H7 (cell line): ENCODE measurements at regions not wholly inside any gene's neighbourhood (a gene's known extent, or its start where the extent isn't known, plus 50 kb on each side); places are given as distances from the start of the nearest gene placed in this dataset.
"Not testable (repeated sequence)": the region's sequence is repeated elsewhere in the genome, so short reads cannot be mapped to it uniquely, and the experiment has no call there.

ENCODE experiments used
- DNase-seq: peaks from one replicate; pipeline ENCODE4 v3.0.0; 2012
- H3K27me3 ChIP-seq: 2 replicates; pipeline ENCODE4 v1.6.0; 2011; ENCODE audit warnings: mild to moderate bottlenecking, low read length; ENCODE audit not compliant: control insufficient read depth, insufficient read depth
- H3K36me3 ChIP-seq: replicated peaks from 2 replicates; pipeline ENCODE4 v1.5.1; 2011; ENCODE audit warnings: low read length; ENCODE audit not compliant: control insufficient read depth, insufficient read depth
- H3K4me3 ChIP-seq: 2 replicates; pipeline ENCODE4 v1.5.1; 2011; ENCODE audit warnings: low read depth, mild to moderate bottlenecking, control low read depth, low read length, moderate library complexity; ENCODE audit not compliant: insufficient read depth

- no peak for DNase-seq
- no peaks in the 10 kb centered on the region for H3K36me3 ChIP-seq
Observed at GRCh38 chr9:119898316-119898715, 529.1 kb upstream of the BRINP1 start.

GRCh38 chr9:119884438-119884837 is 515.2 kb upstream of the BRINP1 start:
- no peak overlapping the region for H3K4me3 ChIP-seq
- DNase-seq = peak; percentile 20
- H3K27me3 ChIP-seq = no peaks in the 10 kb centered on the region
- no peaks in the 10 kb centered on the region for H3K36me3 ChIP-seq

More at GRCh38 chr9:119898316-119898715, 529.1 kb upstream of the BRINP1 start:
- Histone ChIP-seq H3K27me3 (no peaks in the 10 kb centered on the region; the same call in 1 of the 2 replicates), H3K4me3 (no peak overlapping the region)

DNA sequence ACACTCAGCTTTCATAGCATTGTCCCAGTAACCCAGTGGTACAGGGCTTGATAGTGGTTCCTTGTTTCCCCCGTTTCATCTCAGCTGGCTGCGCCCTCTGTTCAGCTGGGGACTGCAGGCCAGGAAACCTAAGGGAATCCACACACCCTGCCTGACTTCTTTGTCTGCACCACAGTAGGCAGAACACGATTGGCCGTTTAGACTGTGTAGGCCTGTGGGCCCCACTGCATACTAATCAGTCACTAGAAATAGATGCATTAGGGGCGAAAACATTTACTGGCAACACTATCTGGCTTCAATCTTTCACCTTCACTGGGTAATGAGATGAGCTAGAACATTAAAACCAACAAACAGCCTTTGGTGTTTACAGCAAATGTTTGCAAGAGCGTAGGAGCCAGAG is 512.7 kb upstream of the BRINP1 start:
- Histone ChIP-seq H3K27me3 (no peaks in the 10 kb centered on the region), H3K36me3 (no peaks in the 10 kb centered on the region), H3K4me3 (no peak overlapping the region)
- no peak for DNase-seq

GRCh38 chr9:119880361-119880760 is 511.1 kb upstream of the BRINP1 start:
- no peak for DNase-seq
- H3K36me3 ChIP-seq = no peaks in the 10 kb centered on the region
- H3K4me3 ChIP-seq = no peak overlapping the region

GRCh38 chr9:119877306-119877705 is 508.1 kb upstream of the BRINP1 start:
- DNase-seq = no peak
- Histone ChIP-seq H3K36me3 (no peaks in the 10 kb centered on the region), H3K27me3 (no peaks in the 10 kb centered on the region), H3K4me3 (no peak overlapping the region)

More at GRCh38 chr9:119880361-119880760, 511.1 kb upstream of the BRINP1 start:
- H3K27me3 ChIP-seq = no peaks in the 10 kb centered on the region

DNA sequence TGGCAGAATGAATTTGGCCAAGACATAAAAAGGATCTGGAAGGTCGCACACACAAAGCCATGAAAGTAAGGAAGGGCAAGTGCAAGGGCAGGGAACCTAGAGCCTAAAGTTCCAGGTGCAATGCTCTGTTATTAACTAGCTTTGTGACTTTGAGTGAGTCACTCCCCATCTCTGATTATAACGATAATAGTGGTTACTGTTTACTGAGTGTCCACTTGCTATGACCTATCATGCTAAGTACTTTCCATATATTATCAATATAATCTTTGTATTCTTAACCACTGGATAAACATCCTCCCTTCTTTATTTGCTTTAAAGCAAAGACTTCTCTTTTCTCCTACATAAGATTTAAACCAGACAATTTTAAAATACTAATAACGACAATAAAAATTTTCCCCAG is 504.6 kb upstream of the BRINP1 start:
- DNase-seq = no peak
- no peak overlapping the region for H3K4me3 ChIP-seq
- H3K36me3 ChIP-seq = no peaks in the 10 kb centered on the region
- no peaks in the 10 kb centered on the region for H3K27me3 ChIP-seq

DNA sequence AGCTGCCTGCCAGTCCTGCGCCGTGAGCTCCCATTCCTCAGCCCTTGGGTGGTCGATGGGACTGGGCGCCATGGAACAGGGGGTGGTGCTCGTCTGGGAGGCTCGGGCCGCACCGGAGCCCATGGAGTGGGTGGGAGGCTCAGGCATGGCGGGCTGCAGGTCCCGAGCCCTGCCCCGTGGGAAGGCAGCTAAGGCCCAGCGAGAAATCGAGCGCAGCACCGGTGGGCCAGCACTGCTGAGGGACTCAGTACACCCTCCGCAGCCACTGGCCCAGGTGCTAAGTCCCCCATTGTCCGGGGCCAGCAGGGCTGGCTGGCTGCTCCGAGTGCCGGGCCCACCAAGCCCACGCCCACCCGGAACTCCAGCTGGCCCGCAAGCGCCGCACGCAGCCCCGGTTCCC is 501.0 kb upstream of the BRINP1 start:
- not testable (repeated sequence) for H3K27me3 ChIP-seq, H3K4me3 ChIP-seq, H3K36me3 ChIP-seq, DNase-seq

- H3K4me3 ChIP-seq = no peak overlapping the region
- H3K27me3 ChIP-seq = no peaks in the 10 kb centered on the region
- no peak for DNase-seq
Observed at GRCh38 chr9:119868694-119869093, 499.5 kb upstream of the BRINP1 start.

GRCh38 chr9:119861842-119862241 is 492.6 kb upstream of the BRINP1 start:
- Histone ChIP-seq H3K4me3 (no peak overlapping the region), H3K36me3 (no peaks in the 10 kb centered on the region), H3K27me3 (no peaks in the 10 kb centered on the region)
- no peak for DNase-seq

More at GRCh38 chr9:119868694-119869093, 499.5 kb upstream of the BRINP1 start:
- no peaks in the 10 kb centered on the region for H3K36me3 ChIP-seq

- Histone ChIP-seq H3K4me3 (no peak overlapping the region), H3K27me3 (no peaks in the 10 kb centered on the region), H3K36me3 (no peaks in the 10 kb centered on the region)
- no peak for DNase-seq
Observed at GRCh38 chr9:119859128-119859527, 489.9 kb upstream of the BRINP1 start.

GRCh38 chr9:119853126-119853525 is 483.9 kb upstream of the BRINP1 start:
- DNase-seq = no peak
- H3K27me3 ChIP-seq = no peaks in the 10 kb centered on the region
- no peak overlapping the region for H3K4me3 ChIP-seq
- no peaks in the 10 kb centered on the region for H3K36me3 ChIP-seq

DNA sequence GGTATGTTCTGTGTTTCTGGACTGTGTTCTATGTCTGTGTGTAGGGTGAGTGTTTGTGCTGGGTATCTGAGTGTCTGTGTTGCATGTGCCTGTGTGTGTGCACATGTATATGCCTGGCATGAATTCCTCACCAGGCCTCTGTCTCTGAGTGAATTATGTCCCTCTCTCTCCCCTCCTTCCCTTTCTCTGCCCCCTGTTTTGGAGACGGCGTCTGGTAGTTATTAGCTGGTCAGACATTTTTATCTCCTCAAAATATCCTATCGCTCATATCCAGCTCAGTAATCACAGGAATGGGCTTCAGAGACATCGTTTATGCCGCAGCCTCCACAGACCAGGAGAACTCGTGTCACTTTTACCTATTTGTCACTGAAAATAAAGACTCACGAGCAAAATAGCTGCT is 483.2 kb upstream of the BRINP1 start:
- no peaks in the 10 kb centered on the region for H3K27me3 ChIP-seq
- H3K4me3 ChIP-seq = no peak overlapping the region
- DNase-seq = no peak

GRCh38 chr9:119844431-119844830 is 475.2 kb upstream of the BRINP1 start:
- DNase-seq = no peak

More for the DNA sequence above, 483.2 kb upstream of the BRINP1 start:
- no peaks in the 10 kb centered on the region for H3K36me3 ChIP-seq

DNA sequence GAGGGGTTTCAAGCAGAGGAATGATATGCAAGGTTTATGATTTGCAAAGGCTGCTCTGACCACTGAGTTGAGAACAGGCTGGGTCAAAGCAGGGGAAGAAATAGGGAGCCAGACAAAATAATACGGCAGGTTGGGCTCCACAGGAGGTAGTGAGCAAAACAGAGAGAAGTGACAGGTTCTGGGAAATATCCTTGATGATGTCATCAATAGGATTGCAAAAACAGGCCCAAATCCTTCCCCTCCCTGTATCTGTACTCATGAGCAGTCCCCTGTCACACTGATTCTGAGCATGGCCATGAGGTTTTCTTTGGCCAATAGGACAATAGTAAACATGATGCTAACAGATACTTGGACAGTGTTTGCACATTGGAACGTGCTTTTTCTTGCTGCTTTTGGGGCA is 471.8 kb upstream of the BRINP1 start:
- Histone ChIP-seq H3K27me3 (no peaks in the 10 kb centered on the region), H3K4me3 (no peak overlapping the region), H3K36me3 (no peaks in the 10 kb centered on the region)
- DNase-seq = no peak

More at GRCh38 chr9:119844431-119844830, 475.2 kb upstream of the BRINP1 start:
- Histone ChIP-seq H3K4me3 (no peak overlapping the region), H3K27me3 (no peaks in the 10 kb centered on the region), H3K36me3 (no peaks in the 10 kb centered on the region)

DNA sequence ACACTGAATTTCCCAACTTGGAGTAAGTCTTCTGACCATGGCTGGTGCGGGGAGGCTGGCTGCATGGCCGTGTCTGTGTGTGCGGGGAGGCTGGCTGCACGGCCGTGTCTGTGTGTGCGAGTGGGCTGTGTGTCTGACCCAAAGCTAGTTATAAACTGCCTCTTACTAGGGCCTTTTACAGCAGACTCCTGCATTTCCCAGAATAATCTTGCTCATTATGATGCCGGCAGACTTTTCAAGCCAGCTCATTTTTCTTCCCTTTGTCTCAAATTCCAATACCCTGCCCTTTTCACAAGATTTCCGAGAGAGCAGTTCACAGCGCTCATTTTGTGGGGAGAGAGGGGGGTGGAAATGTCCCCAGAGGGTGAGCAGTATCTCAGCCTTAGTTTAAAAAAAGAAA is 470.7 kb upstream of the BRINP1 start:
- no peak for DNase-seq
- Histone ChIP-seq H3K4me3 (no peak overlapping the region), H3K27me3 (no peaks in the 10 kb centered on the region), H3K36me3 (no peaks in the 10 kb centered on the region)

GRCh38 chr9:119838210-119838609 is 469.0 kb upstream of the BRINP1 start:
- Histone ChIP-seq H3K27me3 (no peaks in the 10 kb centered on the region), H3K4me3 (no peak overlapping the region), H3K36me3 (no peaks in the 10 kb centered on the region)
- DNase-seq = no peak
